HG03280 (cell line): ENCODE measurements at regions not wholly inside any gene's neighbourhood (a gene's known extent, or its start where the extent isn't known, plus 50 kb on each side); places are given as distances from the start of the nearest gene placed in this dataset.

Source experiments
- ATAC-seq: cut with Tn5 transposase; IDR thresholded peaks from one replicate; pipeline ENCODE4 v1.9.1; 2021; ENCODE audit warnings: mild to moderate bottlenecking, moderate library complexity; ENCODE audit not compliant: unreplicated experiment

GRCh38 chr4:123731035-123731434 is 334.4 kb downstream of the SPRY1 start:
- no peak for ATAC-seq

DNA sequence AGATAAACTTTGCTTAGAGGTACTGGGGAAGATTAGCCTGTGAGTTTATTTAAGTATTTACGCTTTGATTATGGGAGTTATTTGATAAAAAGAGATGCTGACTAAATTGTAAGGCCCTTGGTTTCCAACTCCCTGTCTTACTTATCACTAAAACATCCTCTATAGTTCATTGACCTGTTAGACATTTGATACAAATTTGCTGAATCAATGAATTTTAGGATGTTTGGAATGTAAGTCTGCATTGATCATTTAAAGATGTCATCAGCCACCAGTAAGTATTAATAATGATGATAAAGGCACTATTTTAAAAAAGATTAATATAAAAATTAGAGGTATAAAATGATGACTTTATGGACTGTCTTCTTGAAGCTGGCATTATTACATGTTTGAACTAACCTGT is 340.6 kb downstream of the SPRY1 start:
- ATAC-seq, result no peak

DNA sequence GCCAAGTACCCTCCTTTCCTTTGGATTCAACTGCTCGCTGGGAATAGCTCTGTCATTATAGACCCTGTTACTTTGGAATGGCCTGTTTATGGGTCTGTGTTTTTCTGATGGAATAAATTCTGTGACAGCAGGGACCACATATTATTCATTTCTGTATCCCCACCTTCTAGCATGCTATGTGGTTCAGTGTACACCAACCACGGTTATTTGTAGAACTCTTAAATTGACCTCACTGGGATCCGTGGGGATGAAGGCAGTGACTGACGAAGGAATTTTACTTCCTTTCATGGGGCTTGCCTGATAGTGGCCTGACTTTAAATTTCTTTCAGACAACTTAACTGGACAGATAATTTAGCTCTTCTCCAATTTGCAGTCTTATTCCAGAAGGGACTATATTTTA is 343.2 kb downstream of the SPRY1 start:
- no peak for ATAC-seq

DNA sequence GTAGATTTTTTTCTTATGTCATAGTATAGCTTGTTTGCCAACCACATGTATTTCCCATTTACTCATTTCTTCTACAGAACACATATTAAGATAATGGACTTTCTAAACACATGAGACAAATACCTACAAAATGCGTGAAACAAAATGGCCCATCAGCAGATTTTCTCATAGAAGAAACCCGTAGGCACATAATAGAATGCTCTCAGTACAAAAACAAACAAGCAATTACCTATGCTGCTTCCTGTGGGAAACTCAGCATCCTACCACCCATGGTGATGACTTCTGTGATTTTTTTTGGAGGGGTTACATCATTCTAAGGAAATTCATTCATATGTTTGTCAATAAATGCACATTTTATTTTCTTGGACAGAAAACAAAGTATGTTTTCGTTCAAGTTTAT is 343.6 kb downstream of the SPRY1 start:
- no peak for ATAC-seq

- ATAC-seq, result no peak
These were observed 345.3 kb downstream of the SPRY1 start for GRCh38 chr4:123741906-123742305.

DNA sequence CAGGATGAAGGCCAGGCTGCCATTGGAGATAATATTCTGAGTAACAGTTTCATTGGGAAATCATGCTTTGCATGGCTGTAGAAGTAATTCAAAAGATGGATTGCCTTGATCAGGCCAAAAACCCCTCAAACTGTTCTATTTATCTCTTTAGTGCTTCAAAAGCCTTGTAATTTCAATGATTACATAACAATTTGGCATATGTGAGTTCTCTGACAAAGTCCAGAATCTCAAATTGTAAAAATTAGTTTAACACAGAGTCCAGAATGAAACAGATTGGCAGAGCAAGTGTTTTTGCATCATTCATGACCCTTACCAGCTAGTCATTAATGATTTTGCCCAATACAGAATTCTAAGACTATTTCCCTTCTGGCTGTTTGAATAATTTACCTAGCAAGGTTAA is 347.3 kb downstream of the SPRY1 start:
- ATAC-seq, result no peak

- no peak for ATAC-seq
These were observed 348.2 kb downstream of the SPRY1 start for GRCh38 chr4:123744664-123745290.

- no peak for ATAC-seq
These were observed 350.4 kb downstream of the SPRY1 start for GRCh38 chr4:123747016-123747415.

GRCh38 chr4:123748806-123749205 is 352.2 kb downstream of the SPRY1 start:
- no peak for ATAC-seq

DNA sequence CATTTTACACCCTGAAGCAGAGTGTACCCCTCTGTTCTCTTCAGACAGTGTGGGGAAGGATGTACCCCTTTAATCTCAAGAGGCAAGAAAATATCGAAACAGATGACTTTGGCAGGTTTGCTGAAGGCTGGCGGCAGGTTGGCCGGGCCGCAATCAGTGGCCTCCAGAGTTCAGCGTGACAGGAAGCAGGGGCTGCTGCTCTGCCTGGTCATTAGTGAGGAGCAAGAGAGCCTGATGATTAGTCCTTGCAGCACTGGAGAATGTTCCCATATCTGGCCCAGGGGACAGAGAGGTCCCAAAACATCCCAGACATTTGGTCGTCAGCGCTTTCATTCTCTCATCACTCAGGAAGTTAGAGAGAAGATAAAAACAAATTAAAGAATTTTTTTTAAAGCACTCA is 352.8 kb downstream of the SPRY1 start:
- ATAC-seq, result no peak

- ATAC-seq, result no peak
These were observed 353.4 kb downstream of the SPRY1 start for GRCh38 chr4:123750044-123750443.

DNA sequence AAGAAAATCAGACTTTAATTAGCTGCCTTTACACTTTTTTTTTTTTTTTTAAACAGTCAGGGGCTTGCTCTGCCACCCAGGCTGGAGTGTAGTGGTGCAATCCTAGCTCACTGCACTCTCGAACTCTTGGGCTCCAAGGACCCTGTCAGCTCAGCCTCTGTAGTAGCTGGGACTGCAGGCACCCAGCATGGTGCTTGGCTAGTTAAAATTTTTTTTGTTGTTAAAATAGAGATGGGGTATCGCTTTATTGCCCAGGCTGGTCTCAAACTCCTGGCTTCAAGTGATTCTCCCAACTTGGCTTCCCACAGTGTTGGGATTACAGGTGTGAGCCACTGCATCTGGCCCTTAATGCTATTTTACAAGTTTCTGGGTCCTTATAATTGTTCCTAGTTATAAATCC is 359.1 kb downstream of the SPRY1 start:
- no peak for ATAC-seq

DNA sequence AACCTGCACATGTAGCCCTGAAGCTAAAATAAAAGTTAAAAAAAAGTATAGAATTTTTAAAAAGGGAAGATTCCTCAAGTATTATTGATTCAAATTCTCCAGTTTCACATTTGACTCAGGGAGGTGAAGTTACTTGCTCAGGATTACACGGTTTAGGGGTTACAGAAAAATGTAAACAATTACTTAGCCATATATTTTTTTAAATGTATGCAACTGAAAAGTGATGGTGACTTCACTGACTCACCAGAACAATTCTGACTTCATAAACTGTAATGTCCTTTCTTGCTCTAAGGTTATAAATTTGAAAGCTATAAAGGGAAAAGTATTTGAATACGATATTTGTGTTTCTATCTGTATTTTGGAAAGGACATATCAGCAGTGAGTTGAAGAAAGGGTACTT is 371.2 kb downstream of the SPRY1 start:
- no peak for ATAC-seq

GRCh38 chr4:123770884-123771283 is 374.3 kb downstream of the SPRY1 start:
- no peak for ATAC-seq

DNA sequence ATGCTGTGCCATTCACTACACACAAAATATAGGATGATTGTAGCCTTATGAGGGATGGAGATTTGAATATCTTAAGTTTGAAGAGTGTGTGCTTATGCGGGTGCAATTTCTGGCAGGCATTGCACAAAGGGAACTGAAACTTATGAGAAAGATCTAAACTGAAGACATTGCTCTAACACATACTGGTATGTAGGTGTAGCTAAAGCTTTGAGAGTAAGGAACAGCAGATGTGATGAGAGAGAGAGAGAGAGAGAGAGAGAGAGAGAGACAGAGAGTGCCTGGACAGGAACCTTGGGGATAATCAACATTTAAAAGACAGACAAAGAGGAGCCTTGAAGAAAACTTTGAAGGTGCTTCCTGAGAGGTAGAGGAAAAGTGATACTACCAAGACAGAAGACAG is 379.7 kb downstream of the SPRY1 start:
- peak; percentile 98 for ATAC-seq

- ATAC-seq, result no peak
These were observed 380.8 kb downstream of the SPRY1 start for GRCh38 chr4:123777373-123777772.

DNA sequence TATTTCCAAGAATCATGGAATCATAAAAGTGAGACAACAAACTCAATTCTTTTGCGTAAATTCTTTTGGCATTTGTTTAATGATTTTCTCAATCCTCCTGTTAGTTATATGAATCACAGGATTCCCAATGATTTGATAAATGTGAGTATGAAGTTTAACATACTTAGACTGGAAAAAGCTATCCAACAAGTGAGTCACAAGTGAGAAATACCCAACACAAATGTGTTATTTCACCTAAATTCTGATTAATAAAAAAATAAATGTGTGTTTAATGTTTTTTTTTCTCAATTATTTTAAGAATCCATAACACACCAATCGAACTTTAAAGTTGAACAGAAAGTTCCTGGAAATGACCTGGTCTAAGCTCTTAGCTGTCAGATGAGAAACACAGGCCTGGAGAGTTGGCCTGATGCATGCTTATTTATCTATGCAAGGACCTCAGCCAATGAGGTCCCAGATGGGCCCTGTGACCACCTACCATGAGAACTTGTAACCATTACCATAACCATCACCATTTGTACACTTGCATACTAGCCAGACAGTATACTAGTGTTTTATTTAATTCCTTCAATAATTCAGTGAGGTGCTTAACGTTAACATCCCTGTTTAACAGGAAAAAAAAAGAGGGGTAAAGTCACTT is 386.7 kb downstream of the SPRY1 start:
- no peak for ATAC-seq

GRCh38 chr4:123783921-123784320 is 387.3 kb downstream of the SPRY1 start:
- ATAC-seq, result no peak

DNA sequence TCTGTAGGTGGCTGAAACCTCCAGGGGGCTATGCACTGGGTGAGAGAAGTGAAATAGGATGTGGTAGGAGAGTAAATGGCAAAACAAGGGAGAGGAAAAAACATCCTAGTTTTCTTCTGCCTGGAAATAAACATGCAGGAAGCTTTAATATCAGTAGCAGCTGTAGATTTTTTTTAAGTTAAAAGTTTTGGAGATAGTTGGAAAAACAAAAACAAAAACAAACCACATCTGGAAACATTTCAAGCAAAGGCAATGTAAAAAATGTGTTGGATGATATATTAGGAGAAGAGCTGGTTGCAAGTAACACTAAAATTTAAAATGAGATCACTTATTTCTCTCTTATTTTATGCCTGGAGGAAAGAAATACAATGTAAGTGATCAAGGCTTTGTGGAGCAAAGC is 388.0 kb downstream of the SPRY1 start:
- ATAC-seq, result no peak

- ATAC-seq, result no peak
These were observed 388.9 kb downstream of the SPRY1 start for GRCh38 chr4:123785538-123785937.

DNA sequence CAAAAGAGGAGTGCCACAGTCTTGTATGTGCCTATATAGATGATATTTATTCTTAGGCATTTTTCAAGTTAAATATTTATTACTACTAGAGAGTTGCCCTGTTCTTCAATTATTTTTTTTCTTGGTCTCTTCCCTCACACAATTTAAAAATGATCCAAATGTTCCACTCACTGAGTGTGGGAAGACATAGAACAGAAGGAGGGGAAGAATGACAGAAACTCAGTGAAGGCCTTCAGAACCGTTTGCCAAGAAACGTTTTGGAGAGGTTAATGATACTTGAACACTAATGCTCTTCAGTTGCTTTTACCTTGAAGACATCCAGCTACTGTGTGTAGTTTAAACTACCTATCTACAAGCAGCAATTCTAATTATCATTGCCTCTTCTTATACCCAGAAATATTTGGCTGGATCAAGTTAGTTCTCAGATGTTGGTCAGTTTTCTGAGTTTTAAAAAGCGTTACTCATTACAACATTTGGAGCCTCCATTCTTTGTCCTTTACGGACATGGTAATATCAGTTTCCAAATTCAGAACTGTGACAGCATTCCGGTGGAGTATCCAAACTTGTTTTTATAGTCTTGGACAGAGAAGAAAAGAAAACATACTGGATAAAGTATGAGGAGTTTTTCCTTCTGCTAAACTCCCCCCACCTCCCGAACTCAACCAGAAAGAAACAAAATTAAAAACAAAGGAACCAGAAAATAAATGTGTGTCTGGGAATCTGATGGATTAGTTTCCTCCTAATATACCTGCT is 389.7 kb downstream of the SPRY1 start:
- no peak for ATAC-seq

DNA sequence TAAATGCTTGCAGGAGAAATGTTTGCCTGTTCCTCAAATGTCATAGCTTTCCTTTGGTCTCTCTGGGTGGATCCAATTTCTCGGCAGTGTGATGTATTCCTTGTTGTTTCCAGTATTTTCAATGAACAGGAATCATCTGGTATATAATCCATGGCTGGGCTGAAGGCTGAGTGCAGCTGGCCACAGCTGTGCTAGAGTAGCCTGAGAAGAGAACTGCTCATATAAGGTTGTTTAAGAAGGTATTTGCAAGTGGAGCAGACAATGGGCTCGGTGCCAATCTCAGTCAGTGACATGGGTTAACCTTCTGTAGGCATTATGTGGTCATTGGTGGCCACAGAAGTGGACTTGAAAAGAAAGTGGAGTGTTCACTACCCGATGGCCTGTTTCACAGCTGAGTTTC is 390.3 kb downstream of the SPRY1 start:
- ATAC-seq, result no peak
